H9 (cell line): ENCODE measurements at regions not wholly inside any gene's neighbourhood (a gene's known extent, or its start where the extent isn't known, plus 50 kb on each side); places are given as distances from the start of the nearest gene placed in this dataset.

ENCODE experiments used
- DNase-seq: peaks from one replicate; pipeline ENCODE4 v3.0.0-alpha.2; 2017
- H2AFZ ChIP-seq: one replicate; pipeline ENCODE4 v1.6.1; 2013; ENCODE audit warnings: mild to moderate bottlenecking, low read length, control low read depth, moderate library complexity
- H2AK5ac ChIP-seq: 2 replicates; pipeline ENCODE4 v1.6.1; 2013; ENCODE audit warnings: low read length, control low read depth, mixed read lengths; ENCODE audit not compliant: insufficient read length
- H2BK120ac ChIP-seq: one replicate; pipeline ENCODE4 v1.6.1; 2013; ENCODE audit warnings: low read depth, mild to moderate bottlenecking, low read length, control low read depth, inconsistent platforms; ENCODE audit not compliant: poor library complexity, severe bottlenecking
- H2BK12ac ChIP-seq: 2 replicates; pipeline ENCODE4 v1.6.1; 2013; ENCODE audit warnings: low read length, control low read depth, mixed read lengths, low read depth; ENCODE audit not compliant: insufficient read length
- H2BK15ac ChIP-seq: 2 replicates; pipeline ENCODE4 v1.6.1; 2013; ENCODE audit warnings: low read depth, low read length, control low read depth
- H2BK20ac ChIP-seq: one replicate; pipeline ENCODE4 v1.6.1; 2013; ENCODE audit warnings: low read depth, mild to moderate bottlenecking, low read length, control low read depth, inconsistent platforms; ENCODE audit not compliant: poor library complexity, severe bottlenecking
- H2BK5ac ChIP-seq: 2 replicates; pipeline ENCODE4 v1.6.1; 2013; ENCODE audit warnings: low read length, control low read depth, mixed read lengths; ENCODE audit not compliant: insufficient read length
- H3K14ac ChIP-seq: 2 replicates; pipeline ENCODE4 v1.6.1; 2013; ENCODE audit warnings: low read length, control low read depth; ENCODE audit not compliant: insufficient read depth
- H3K18ac ChIP-seq: 2 replicates; pipeline ENCODE4 v1.6.1; 2013; ENCODE audit warnings: low read depth, mild to moderate bottlenecking, mixed read lengths, low read length, control low read depth; ENCODE audit not compliant: insufficient read length
- H3K23ac ChIP-seq: 2 replicates; pipeline ENCODE4 v1.6.1; 2013; ENCODE audit warnings: low read length, control low read depth, mixed read lengths, low read depth; ENCODE audit not compliant: insufficient read length
- H3K23me2 ChIP-seq: 2 replicates; pipeline ENCODE4 v1.6.1; 2013; ENCODE audit warnings: low read depth, mild to moderate bottlenecking, mixed read lengths, low read length, control low read depth; ENCODE audit not compliant: insufficient read length, poor library complexity, severe bottlenecking
- H3K27ac ChIP-seq: 2 replicates; pipeline ENCODE4 v1.5.1; 2013; ENCODE audit warnings: low read length, control low read depth, mixed read lengths, low read depth; ENCODE audit not compliant: insufficient read length
- H3K27me3 ChIP-seq: 2 replicates; pipeline ENCODE4 v1.6.1; 2013; ENCODE audit warnings: low read length, control low read depth, inconsistent platforms; ENCODE audit not compliant: insufficient read depth
- H3K4ac ChIP-seq: 2 replicates; pipeline ENCODE4 v1.6.1; 2013; ENCODE audit warnings: low read depth, mild to moderate bottlenecking, control low read depth, inconsistent platforms, low read length, moderate library complexity
- H3K4me1 ChIP-seq: 2 replicates; pipeline ENCODE4 v1.6.1; 2013; ENCODE audit warnings: low read length, control low read depth, inconsistent platforms; ENCODE audit not compliant: insufficient read depth
- H3K4me2 ChIP-seq: 2 replicates; pipeline ENCODE4 v1.6.1; 2013; ENCODE audit warnings: low read length, control low read depth, mixed read lengths; ENCODE audit not compliant: insufficient read length, insufficient read depth
- H3K56ac ChIP-seq: 2 replicates; pipeline ENCODE4 v1.6.1; 2013; ENCODE audit warnings: low read depth, mild to moderate bottlenecking, mixed read lengths, low read length, control low read depth; ENCODE audit not compliant: insufficient read length
- H3K79me1 ChIP-seq: 2 replicates; pipeline ENCODE4 v1.6.1; 2013; ENCODE audit warnings: low read depth, mild to moderate bottlenecking, moderate library complexity, low read length, control low read depth, inconsistent platforms; ENCODE audit not compliant: insufficient read depth, poor library complexity, severe bottlenecking
- H3K79me2 ChIP-seq: 2 replicates; pipeline ENCODE4 v1.6.1; 2013; ENCODE audit warnings: low read length, control low read depth, inconsistent platforms; ENCODE audit not compliant: insufficient read depth
- H3K9ac ChIP-seq: 2 replicates; pipeline ENCODE4 v1.6.1; 2013; ENCODE audit warnings: low read length, control low read depth, mixed read lengths; ENCODE audit not compliant: insufficient read length; ENCODE audit errors: extremely low read depth
- H3K9me3 ChIP-seq: one replicate; pipeline ENCODE4 v1.6.1; 2013; ENCODE audit warnings: low read depth, low read length, inconsistent platforms; ENCODE audit not compliant: control insufficient read depth
- H3T11ph ChIP-seq: one replicate; pipeline ENCODE4 v1.6.1; 2013; ENCODE audit warnings: mild to moderate bottlenecking, low read length, control low read depth, inconsistent platforms
- H4K20me1 ChIP-seq: one replicate; pipeline ENCODE4 v1.6.1; 2013; ENCODE audit not compliant: control insufficient read depth, insufficient read length, insufficient read depth
- H4K5ac ChIP-seq: 2 replicates; pipeline ENCODE4 v1.6.1; 2013; ENCODE audit warnings: low read depth, mild to moderate bottlenecking, mixed read lengths, low read length, control low read depth; ENCODE audit not compliant: insufficient read length
- H4K8ac ChIP-seq: replicated peaks from 2 replicates; pipeline ENCODE4 v1.6.1; 2013; ENCODE audit warnings: low read length, control low read depth, mixed read lengths, low read depth; ENCODE audit not compliant: insufficient read length
- H4K91ac ChIP-seq: 2 replicates; pipeline ENCODE4 v1.6.1; 2013; ENCODE audit warnings: low read depth, mild to moderate bottlenecking, moderate library complexity, mixed read lengths, low read length, control low read depth; ENCODE audit not compliant: insufficient read length
- H3K27ac Mint-ChIP-seq, 3 experiments: 2 replicates in 2 of 3; 3 replicates in 1 of 3; pipeline ENCODE4 v1.8.0; 2020 to 2021; ENCODE audit warnings: mixed read lengths in 3 of 3, mild to moderate bottlenecking in 1 of 3, moderate library complexity in 1 of 3
- H3K27me3 Mint-ChIP-seq: 2 replicates; pipeline ENCODE4 v1.8.0; 2021; ENCODE audit warnings: low read depth, mild to moderate bottlenecking, moderate library complexity, mixed read lengths
- H3K36me3 Mint-ChIP-seq, 3 experiments: 2 replicates in 2 of 3; 3 replicates in 1 of 3; pipeline ENCODE4 v1.8.0; 2020 to 2021; ENCODE audit warnings: low read depth in 3 of 3, mixed read lengths in 3 of 3; ENCODE audit not compliant: insufficient read depth in 1 of 3
- H3K4me1 Mint-ChIP-seq, 2 experiments: 2 replicates each; pipeline ENCODE4 v1.8.0; 2020; ENCODE audit warnings: mixed read lengths in 2 of 2
- H3K4me3 Mint-ChIP-seq, 2 experiments: 2 replicates in 1 of 2; 3 replicates in 1 of 2; pipeline ENCODE4 v1.8.0; 2020 to 2021; ENCODE audit warnings: mild to moderate bottlenecking in 2 of 2, mixed read lengths in 2 of 2, moderate library complexity in 1 of 2
- H3K9me3 Mint-ChIP-seq, 2 experiments: 2 replicates in 1 of 2; 3 replicates in 1 of 2; pipeline ENCODE4 v1.8.0; 2020; ENCODE audit warnings: mild to moderate bottlenecking in 2 of 2, mixed read lengths in 2 of 2, moderate library complexity in 1 of 2
- CTCF ChIP-seq: fragments of 200-600 bp; sonication (generic); conservative IDR thresholded peaks from 3 replicates; pipeline ENCODE4 v1.8.0; 2021; ENCODE audit warnings: antibody characterized with exemption, mild to moderate bottlenecking
- WGBS: extraction: QIAGEN DNeasy Blood & Tissue Kit; methylation state at CpG from one replicate; pipeline ENCODE4 v1.1.7; 2013; ENCODE audit warnings: missing lambda C conversion rate, low lambda C conversion rate, mixed read lengths; ENCODE audit not compliant: insufficient read length; ENCODE audit errors: extremely low coverage; 5-methylcytosine and 5-hydroxymethylcytosine counted together

GRCh38 chr13:54484166-54484565 lies 1455.6 kb downstream of the OLFM4 start:
- Mint-ChIP-seq H3K4me3 (no peak overlapping the region), H3K27ac (no peak overlapping the region), H3K9me3 (no peaks in the 10 kb centered on the region), H3K36me3 (peaks cover 0 to 10% (median 0%) of the 10 kb centered on the region in 3 experiments; a peak in 2 of 7 replicates), H3K27me3 (no peaks in the 10 kb centered on the region), H3K4me1 (peaks cover 5 to 8% of the 10 kb centered on the region in 2 experiments; a peak in 2 of 4 replicates)
- Histone ChIP-seq H3K27ac (no peak overlapping the region), H2BK20ac (no peak overlapping the region), H3K23me2 (no peaks in the 10 kb centered on the region), H3K4me1 (no peaks in the 10 kb centered on the region), H3K9me3 (no peaks in the 10 kb centered on the region), H3K4ac (no peak overlapping the region), H2AK5ac (no peak overlapping the region), H3K79me1 (no peaks in the 10 kb centered on the region), H3K18ac (no peak overlapping the region), H3K79me2 (no peaks in the 10 kb centered on the region), H4K5ac (no peak overlapping the region), H3K9ac (no peak overlapping the region), H2AFZ (no peak overlapping the region), H3K14ac (no peak overlapping the region), H3K56ac (no peak overlapping the region), H4K91ac (no peak overlapping the region), H2BK12ac (no peak overlapping the region), H3K4me2 (no peak overlapping the region), H2BK5ac (no peak overlapping the region), H3K23ac (no peak overlapping the region), H2BK120ac (no peak overlapping the region), H3T11ph (no peak overlapping the region), H2BK15ac (no peak overlapping the region), H3K27me3 (no peaks in the 10 kb centered on the region), H4K8ac (no peak overlapping the region), H4K20me1 (no peaks in the 10 kb centered on the region)
- no peak for DNase-seq
- WGBS = no CpG with 5 or more reads among the region's 1 CpG
- no peak for TF ChIP-seq CTCF
